Stimulated activated CD4-positive, alpha-beta T cell treated with anti-CD3 and anti-CD28 coated beads, TNF-alpha, amount 100 ng/mL, for 24 hours (primary cell): ENCODE measurements at regions not wholly inside any gene's neighbourhood (a gene's known extent, or its start where the extent isn't known, plus 50 kb on each side); places are given as distances from the start of the nearest gene placed in this dataset.
"Not testable (repeated sequence)": the region's sequence is repeated elsewhere in the genome, so short reads cannot be mapped to it uniquely, and the experiment has no call there.

ENCODE experiments used
- DNase-seq, 3 experiments: peaks; one replicate each; pipeline ENCODE4 v3.0.0-alpha.2; 2020; ENCODE audit warnings: low read depth in 3 of 3

GRCh38 chr13:80504453-80504852 lies 163.5 kb upstream of the SPRY2 start:
- DNase-seq = no peak

GRCh38 chr13:80502359-80502758 lies 161.4 kb upstream of the SPRY2 start:
- DNase-seq = no peak

- DNase-seq = no peak
Measured at GRCh38 chr13:80501556-80501955, 160.6 kb upstream of the SPRY2 start.

GRCh38 chr13:80499536-80500290 lies 158.8 kb upstream of the SPRY2 start:
- no peak for DNase-seq

GRCh38 chr13:80498433-80498832 lies 157.5 kb upstream of the SPRY2 start:
- DNase-seq = no peak

- DNase-seq = no peak
Measured at GRCh38 chr13:80497978-80498377, 157.1 kb upstream of the SPRY2 start.

GRCh38 chr13:80497439-80497838 lies 156.5 kb upstream of the SPRY2 start:
- DNase-seq = no peak

- DNase-seq = no peak
Measured at GRCh38 chr13:80496721-80497397, 155.9 kb upstream of the SPRY2 start.

- DNase-seq = not testable (repeated sequence)
Measured at GRCh38 chr13:80490491-80490943, 149.6 kb upstream of the SPRY2 start.

- DNase-seq = no peak
Measured at GRCh38 chr13:80486402-80486801, 145.5 kb upstream of the SPRY2 start.

GRCh38 chr13:80483157-80483556 lies 142.2 kb upstream of the SPRY2 start:
- DNase-seq = no peak

GRCh38 chr13:80481588-80481987 lies 140.7 kb upstream of the SPRY2 start:
- DNase-seq = no peak

GRCh38 chr13:80477661-80478443 lies 136.9 kb upstream of the SPRY2 start:
- DNase-seq = no peak

- DNase-seq = no peak
Measured at GRCh38 chr13:80476953-80477352, 136.0 kb upstream of the SPRY2 start.

GRCh38 chr13:80475718-80476117 lies 134.8 kb upstream of the SPRY2 start:
- no peak for DNase-seq

- no peak for DNase-seq
Measured at GRCh38 chr13:80473695-80474094, 132.8 kb upstream of the SPRY2 start.

GRCh38 chr13:80469853-80470381 lies 129.0 kb upstream of the SPRY2 start:
- DNase-seq = no peak

GRCh38 chr13:80469105-80469852 lies 128.4 kb upstream of the SPRY2 start:
- DNase-seq = no peak

- no peak for DNase-seq
Measured at GRCh38 chr13:80465321-80465720, 124.4 kb upstream of the SPRY2 start.

- no peak for DNase-seq
Measured at GRCh38 chr13:80463673-80464352, 122.9 kb upstream of the SPRY2 start.

- DNase-seq = no peak
Measured at GRCh38 chr13:80462567-80462966, 121.6 kb upstream of the SPRY2 start.
